GM12878 (cell line): ENCODE measurements at regions not wholly inside any gene's neighbourhood (a gene's known extent, or its start where the extent isn't known, plus 50 kb on each side); places are given as distances from the start of the nearest gene placed in this dataset.

Experiments used
- ATAC-seq: fragments of 200-7000 bp; cut with Tn5 transposase; 3 replicates; pipeline ENCODE4 v1.9.1; 2020; ENCODE audit warnings: mild to moderate bottlenecking, moderate library complexity
- BruUV-seq: library from RNA; stranded (reverse); fragments of 400-500 nt; replicated peaks from 2 replicates; lab custom pipeline; 2021; lab: Mats Ljungman, UMichigan
- CTCF ChIA-PET: fragments of 300-600 bp; sonication (Branson Sonifier 250); formaldehyde crosslinking; extraction: SDS; loops from one replicate; lab custom pipeline; 2021; ENCODE audit warnings: inconsistent platforms; lab: Yijun Ruan, JAX
- POLR2A ChIA-PET: fragments of 350-600 bp; formaldehyde crosslinking; extraction: SDS; loops from one replicate; lab custom pipeline; 2021; ENCODE audit warnings: inconsistent platforms; lab: Charles Lee
- RAD21 ChIA-PET: fragments of 300-600 bp; sonication (Branson Sonifier 250); formaldehyde crosslinking; loops from one replicate; lab custom pipeline; 2023; ENCODE audit warnings: antibody characterized with exemption; ENCODE audit not compliant: unreplicated experiment; lab: Charles Lee
- SMC1A ChIA-PET: fragments of 300-600 bp; sonication (Branson Sonifier 250); formaldehyde crosslinking; loops from one replicate; lab custom pipeline; 2023; ENCODE audit not compliant: unreplicated experiment, uncharacterized antibody; lab: Charles Lee
- DNase-seq: peaks from one replicate; pipeline ENCODE4 v3.0.0-alpha.2; 2011; ENCODE audit warnings: low read depth, low spot score
- FAIRE-seq: peaks from 3 replicates; lab custom pipeline; 2011; peaks lifted over from hg19 to GRCh38; lab: Jason Lieb, UNC
- H2AFZ ChIP-seq: 2 replicates; pipeline ENCODE4 v1.6.0; 2011; ENCODE audit warnings: low read depth, low read length, control low read depth; ENCODE audit not compliant: control insufficient read depth
- H3K27ac ChIP-seq: 2 replicates; pipeline ENCODE4 v1.5.1; 2011; ENCODE audit warnings: control low read depth; ENCODE audit not compliant: control insufficient read depth, insufficient read depth
- H3K27me3 ChIP-seq, 2 experiments: replicated peaks in 1 of 2; 2 replicates each; pipeline versions ENCODE4 v1.6.0 to v1.6.1; 2011; ENCODE audit warnings: low read length in 1 of 2; ENCODE audit not compliant: control insufficient read depth in 2 of 2, insufficient read depth in 2 of 2
- H3K36me3 ChIP-seq, 2 experiments: 2 replicates each; pipeline ENCODE4 v1.5.1; 2011; ENCODE audit warnings: low read length in 1 of 2; ENCODE audit not compliant: control insufficient read depth in 2 of 2, insufficient read depth in 2 of 2
- H3K4me1 ChIP-seq: 2 replicates; pipeline ENCODE4 v1.6.1; 2011; ENCODE audit warnings: mild to moderate bottlenecking, low read length, moderate library complexity, mixed read lengths; ENCODE audit not compliant: control insufficient read depth, insufficient read depth
- H3K4me2 ChIP-seq: 2 replicates; pipeline ENCODE4 v1.6.0; 2011; ENCODE audit warnings: control low read depth; ENCODE audit not compliant: control insufficient read depth, insufficient read depth
- H3K4me3 ChIP-seq: fragments of 200-600 bp; sonication (generic); 2 replicates; pipeline ENCODE4 v1.5.1; 2016
- H3K79me2 ChIP-seq: 2 replicates; pipeline ENCODE4 v1.6.0; 2011; ENCODE audit warnings: low read length; ENCODE audit not compliant: control insufficient read depth, insufficient read depth
- H3K9ac ChIP-seq: 2 replicates; pipeline ENCODE4 v1.8.0; 2011; ENCODE audit warnings: low read length, control low read depth, mixed read lengths; ENCODE audit not compliant: control insufficient read depth, insufficient read depth
- H3K9me3 ChIP-seq: replicated peaks from 3 replicates; pipeline ENCODE4 v1.5.1; 2011; ENCODE audit warnings: mild to moderate bottlenecking, low read length; ENCODE audit not compliant: control insufficient read depth, insufficient read depth
- H4K20me1 ChIP-seq: 2 replicates; pipeline ENCODE4 v1.6.0; 2011; ENCODE audit not compliant: control insufficient read depth, insufficient read depth
- EED ChIP-seq: sonication (generic); IDR thresholded peaks from 2 replicates; pipeline ENCODE4 v1.6.1; 2016; ENCODE audit warnings: antibody characterized with exemption, low read depth
- ETV6 ChIP-seq, 2 experiments: fragments of 450-650 bp in 1 of 2; IDR thresholded peaks in 1 of 2; conservative IDR thresholded peaks in 1 of 2; 2 replicates each; pipeline ENCODE4 v1.6.1; 2014; ENCODE audit warnings: antibody characterized with exemption in 1 of 2, borderline replicate concordance in 1 of 2, low read depth in 1 of 2, mild to moderate bottlenecking in 1 of 2, moderate library complexity in 1 of 2
- POLR2AphosphoS2 ChIP-seq: IDR thresholded peaks from 2 replicates; pipeline ENCODE4 v1.6.1; 2011; ENCODE audit warnings: low read depth, mild to moderate bottlenecking, low read length, improper control_type of control experiment, moderate library complexity
- RBBP5 ChIP-seq: fragments of 200-600 bp; sonication (generic); conservative IDR thresholded peaks from 2 replicates; pipeline ENCODE4 v1.6.1; 2016
- YBX1 ChIP-seq: fragments of 450-650 bp; IDR thresholded peaks from 2 replicates; pipeline ENCODE4 v1.6.1; 2016; ENCODE audit warnings: antibody characterized with exemption
- WGBS: methylation state at CpG from one replicate; pipeline ENCODE4 v1.1.6; 2016; ENCODE audit warnings: low lambda C conversion rate; ENCODE audit not compliant: insufficient replicate concordance, insufficient coverage; ENCODE audit errors: missing lambda C conversion rate; 5-methylcytosine and 5-hydroxymethylcytosine counted together
- in situ Hi-C: fragments of 300-500 bp; cut with MboI; formaldehyde crosslinking; loops from 9 replicates; pipeline ENCODE4 v1.14.3; 2018; ENCODE audit warnings: mixed read lengths
- intact Hi-C: fragments of 100-400 bp; cut with micrococcal nuclease; formaldehyde crosslinking; loops from one replicate; pipeline ENCODE4 v1.14.2; 2022; ENCODE audit not compliant: unreplicated experiment
- TF ChIP-seq, protein P1 (sequence below): IDR thresholded peaks from 2 replicates; pipeline ENCODE4 v1.6.1; 2012; ENCODE audit warnings: low read depth, low read length, improper control_type of control experiment

DNA sequence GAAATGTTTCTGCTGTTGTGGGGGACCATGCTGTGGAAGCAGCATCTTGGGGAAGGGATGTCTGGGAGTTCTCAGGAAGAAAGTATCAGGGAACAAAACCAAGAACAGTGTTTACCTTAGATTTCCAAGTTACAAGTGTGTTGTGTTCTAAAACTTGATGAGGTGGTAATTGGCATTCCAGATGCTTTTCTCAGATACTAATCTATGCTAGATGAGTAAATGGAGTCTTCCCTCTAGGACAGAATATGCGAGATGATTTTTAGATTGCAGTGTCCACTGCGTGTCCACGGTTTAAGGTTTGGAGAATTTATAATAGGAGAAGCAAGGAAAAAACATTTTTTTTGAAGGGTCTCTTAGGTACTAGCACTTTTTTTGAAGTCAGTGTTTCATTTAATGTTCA lies 436.5 kb downstream of the PCNX1 start (continued):
- TF ChIP-seq ETV6 (conservative IDR thresholded peaks at IDR 0.05 in 1 of 2, IDR thresholded peaks at IDR 0.05 in 1 of 2; ENCODE audit: borderline replicate concordance in 1 of 2, low read depth in 1 of 2): no peak
- TF ChIP-seq, all 136 proteins: peak for 0

DNA sequence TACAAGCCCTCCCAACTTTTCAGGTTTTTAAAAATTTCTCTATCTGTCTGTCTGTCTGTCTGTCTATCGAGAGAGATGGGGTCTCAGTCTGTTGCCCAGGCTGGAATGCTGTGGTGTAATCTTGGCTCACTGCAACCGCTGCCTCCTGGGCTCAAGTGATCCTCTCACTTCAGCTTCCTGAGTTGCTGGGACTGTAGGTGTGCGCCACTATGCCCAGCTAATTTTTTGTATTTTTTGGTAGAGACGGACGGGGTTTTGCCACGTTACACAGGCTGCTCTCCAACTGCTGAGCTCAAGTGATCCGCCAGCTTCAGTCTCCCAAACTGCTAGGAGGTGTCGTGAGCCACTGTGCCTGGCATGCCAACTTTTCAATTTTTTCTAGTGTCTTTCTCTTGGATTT lies 437.2 kb downstream of the PCNX1 start:
- Histone ChIP-seq H3K27ac (no peak overlapping the region), H3K4me3 (no peak overlapping the region), H3K27me3 (no peaks in the 10 kb centered on the region), H3K79me2 (peaks cover 88% of the 10 kb centered on the region), H3K9me3 (peaks cover 17% of the 10 kb centered on the region), H3K4me2 (no peak overlapping the region), H3K4me1 (peaks cover 17% of the 10 kb centered on the region), H3K9ac (no peak overlapping the region), H4K20me1 (no peaks in the 10 kb centered on the region), H3K36me3 (peaks cover 0 to 7% of the 10 kb centered on the region in 2 experiments; a peak in 2 of 4 replicates), H2AFZ (no peak overlapping the region)
- intact Hi-C loops: no loop called here
- SMC1A ChIA-PET: interaction anchor here (1.4 to 1.5 kb wide), 2 partner anchors 8 to 20 kb away, joined by 3 read pairs; no protein-coding TSS in a partner anchor
- no peak for DNase-seq
- RAD21 ChIA-PET: interaction anchor here (1.2 kb wide), 1 partner anchor 16 kb away, joined by 3 read pairs; no protein-coding TSS in a partner anchor
- TF ChIP-seq YBX1 (no peak), RBBP5 (no peak), POLR2AphosphoS2 (no peak), EED (no peak)
- TF ChIP-seq, protein P1, sequence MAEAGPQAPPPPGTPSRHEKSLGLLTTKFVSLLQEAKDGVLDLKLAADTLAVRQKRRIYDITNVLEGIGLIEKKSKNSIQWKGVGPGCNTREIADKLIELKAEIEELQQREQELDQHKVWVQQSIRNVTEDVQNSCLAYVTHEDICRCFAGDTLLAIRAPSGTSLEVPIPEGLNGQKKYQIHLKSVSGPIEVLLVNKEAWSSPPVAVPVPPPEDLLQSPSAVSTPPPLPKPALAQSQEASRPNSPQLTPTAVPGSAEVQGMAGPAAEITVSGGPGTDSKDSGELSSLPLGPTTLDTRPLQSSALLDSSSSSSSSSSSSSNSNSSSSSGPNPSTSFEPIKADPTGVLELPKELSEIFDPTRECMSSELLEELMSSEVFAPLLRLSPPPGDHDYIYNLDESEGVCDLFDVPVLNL: no peak
- no peak for FAIRE-seq
- CTCF ChIA-PET: interaction anchor here (1.6 kb wide), 1 partner anchor 17 kb away, joined by 3 read pairs; no protein-coding TSS in a partner anchor
- WGBS: 93% methylated on average over 8 of the region's 8 CpGs
- no TSS peak for BruUV-seq
- in situ Hi-C loops: no loop called here
- no peak for ATAC-seq
- POLR2A ChIA-PET: no interaction called here
